HepG2 (cell line): ENCODE measurements at regions not wholly inside any gene's neighbourhood (a gene's known extent, or its start where the extent isn't known, plus 50 kb on each side); places are given as distances from the start of the nearest gene placed in this dataset.
A peak's percentile ranks its signal among the peaks of the same experiment; 100 is the strongest.

Experiments
- ATAC-seq: fragments of 200-7000 bp; cut with Tn5 transposase; 3 replicates; pipeline ENCODE4 v1.9.1; 2020; ENCODE audit warnings: mild to moderate bottlenecking, moderate library complexity
- BruUV-seq: library from RNA; stranded (reverse); fragments of 400-500 nt; replicated peaks from 2 replicates; lab custom pipeline; 2021; lab: Mats Ljungman, UMichigan
- CTCF ChIA-PET: fragments of 300-600 bp; formaldehyde crosslinking; extraction: SDS; loops from one replicate; lab custom pipeline; 2021; ENCODE audit warnings: low total read pairs, inconsistent platforms, low intra/inter-chr PET ratio; lab: Yijun Ruan, JAX
- POLR2A ChIA-PET: fragments of 350-600 bp; sonication (Branson Sonifier 250); formaldehyde crosslinking; loops from one replicate; lab custom pipeline; 2020; ENCODE audit warnings: antibody characterized with exemption, inconsistent platforms; lab: Yijun Ruan, JAX
- DNase-seq: peaks from one replicate; pipeline ENCODE4 v3.0.0-alpha.2; 2015; ENCODE audit warnings: low spot score
- FAIRE-seq: peaks from 3 replicates; lab custom pipeline; 2011; peaks lifted over from hg19 to GRCh38; lab: Jason Lieb, UNC
- H2AFZ ChIP-seq: one replicate; pipeline ENCODE4 v1.6.1; 2011; ENCODE audit warnings: low read length, inconsistent platforms
- H3K27ac ChIP-seq: fragments of 300-600 bp; 3 replicates; pipeline ENCODE4 v1.8.0; 2011; ENCODE audit warnings: mixed run types, mild to moderate bottlenecking, mixed read lengths, low read length, inconsistent platforms; ENCODE audit not compliant: insufficient read depth; ENCODE audit errors: extremely low read length
- H3K27me3 ChIP-seq, 2 experiments: fragments of 200-600 bp in 1 of 2; 2 replicates in 1 of 2; 3 replicates in 1 of 2; pipeline versions ENCODE4 v1.6.0 to v1.8.0; 2011; ENCODE audit warnings: low read length in 2 of 2, mild to moderate bottlenecking in 2 of 2, moderate library complexity in 2 of 2, inconsistent platforms in 1 of 2; ENCODE audit not compliant: insufficient read depth in 2 of 2, control insufficient read depth in 1 of 2
- H3K36me3 ChIP-seq, 2 experiments: fragments of 200-600 bp in 1 of 2; replicated peaks in 1 of 2; 2 replicates in 1 of 2; 3 replicates in 1 of 2; pipeline versions ENCODE4 v1.5.1 to v1.8.0; 2011; ENCODE audit warnings: low read length in 2 of 2, inconsistent platforms in 1 of 2; ENCODE audit not compliant: insufficient read depth in 2 of 2, control insufficient read depth in 1 of 2
- H3K4me1 ChIP-seq: 2 replicates; pipeline ENCODE4 v1.5.1; 2012; ENCODE audit warnings: low read length, inconsistent platforms; ENCODE audit not compliant: insufficient read depth
- H3K4me2 ChIP-seq: 2 replicates; pipeline ENCODE4 v1.6.0; 2011; ENCODE audit warnings: low read depth, low read length, inconsistent platforms
- H3K4me3 ChIP-seq, 3 experiments: fragments of 200-600 bp in 1 of 3; sonication (generic), shearing (Covaris generic) in 1 of 3; replicated peaks in 1 of 3; 2 replicates each; pipeline ENCODE4 v1.5.1; 2011 to 2016; ENCODE audit warnings: low read length in 3 of 3, inconsistent platforms in 2 of 3, low read depth in 2 of 3, mild to moderate bottlenecking in 2 of 3, control low read depth in 1 of 3, mixed read lengths in 1 of 3; ENCODE audit not compliant: insufficient read depth in 1 of 3
- H3K79me2 ChIP-seq: one replicate; pipeline ENCODE4 v1.6.1; 2011; ENCODE audit warnings: low read length, inconsistent platforms; ENCODE audit not compliant: insufficient read depth
- H3K9ac ChIP-seq: 2 replicates; pipeline ENCODE4 v1.6.0; 2011; ENCODE audit warnings: mild to moderate bottlenecking, low read depth, low read length, inconsistent platforms; ENCODE audit not compliant: insufficient read depth
- H3K9me3 ChIP-seq: 2 replicates; pipeline ENCODE4 v1.5.1; 2012; ENCODE audit warnings: mild to moderate bottlenecking, low read length
- H4K20me1 ChIP-seq: 2 replicates; pipeline ENCODE4 v1.6.0; 2011; ENCODE audit warnings: inconsistent platforms, mild to moderate bottlenecking, low read length, moderate library complexity; ENCODE audit not compliant: insufficient read depth
- CEBPB ChIP-seq: IDR thresholded peaks from 2 replicates; pipeline ENCODE4 v1.6.1; 2011; ENCODE audit warnings: low read depth, low read length, improper control_type of control experiment, borderline replicate concordance
- KDM5A ChIP-seq: fragments of 200-600 bp; sonication (generic); IDR thresholded peaks from 2 replicates; pipeline ENCODE4 v1.7.0; 2018; ENCODE audit warnings: antibody characterized with exemption, mild to moderate bottlenecking, low read length, borderline replicate concordance
- PCBP1 ChIP-seq: fragments of 200-400 bp; formaldehyde crosslinking; IDR thresholded peaks from 2 replicates; pipeline ENCODE4 v1.6.1; 2017; ENCODE audit warnings: mild to moderate bottlenecking, low read depth, low read length, borderline replicate concordance
- STAG1 ChIP-seq: sonication (generic); formaldehyde crosslinking; IDR thresholded peaks from 2 replicates; pipeline ENCODE4 v1.4.0; 2020; ENCODE audit warnings: missing genetic modification reagents
- ZNF615 ChIP-seq: sonication (generic); formaldehyde crosslinking; IDR thresholded peaks from 2 replicates; pipeline ENCODE4 v1.5.0; 2020; ENCODE audit warnings: mild to moderate bottlenecking, missing genetic modification reagents, borderline replicate concordance
- WGBS: methylation state at CpG from one replicate; pipeline ENCODE4 v1.1.6; 2017; ENCODE audit warnings: low lambda C conversion rate; 5-methylcytosine and 5-hydroxymethylcytosine counted together
- in situ Hi-C: cut with HindIII; loops from 2 replicates; pipeline ENCODE4 v1.10.0; 2017; ENCODE audit warnings: low pct_unique_long_range_greater_than_20kb; ENCODE audit not compliant: extremely low pct_ligation_motif_present
- intact Hi-C: fragments of 100-400 bp; cut with micrococcal nuclease; formaldehyde crosslinking; loops from one replicate; pipeline ENCODE4 v1.10.0; 2022; ENCODE audit not compliant: unreplicated experiment

DNA sequence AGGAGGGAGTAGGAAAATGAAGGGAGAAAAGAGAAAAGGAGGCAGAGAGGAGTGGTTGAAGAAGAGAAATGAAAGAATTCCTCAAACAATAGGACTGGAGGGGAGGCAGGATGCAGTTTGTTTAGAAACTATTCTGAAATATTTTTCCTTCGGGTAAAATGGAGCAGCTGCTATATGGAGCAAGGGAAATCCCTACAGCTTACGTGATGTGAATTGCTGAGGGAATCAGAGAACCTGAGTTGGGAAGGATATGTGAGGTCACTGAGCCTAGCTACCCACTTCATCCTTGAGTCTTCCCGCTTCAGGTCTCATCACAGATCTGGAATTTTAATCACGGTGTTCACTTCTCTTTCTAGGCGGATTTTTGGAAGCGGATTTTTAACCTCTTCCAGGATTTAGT lies 204.3 kb downstream of the ERCC6L2 start:
- TF ChIP-seq KDM5A = no peak
- 60% methylated on average over 6 of the region's 6 CpGs for WGBS
- Histone ChIP-seq H4K20me1 (no peaks in the 10 kb centered on the region), H2AFZ (no peak overlapping the region), H3K36me3 (no peaks in the 10 kb centered on the region), H3K27ac (no peak overlapping the region), H3K9ac (no peak overlapping the region), H3K4me2 (no peak overlapping the region), H3K4me3 (no peak overlapping the region), H3K9me3 (no peaks in the 10 kb centered on the region), H3K4me1 (no peaks in the 10 kb centered on the region), H3K27me3 (peaks cover 1 to 8% of the 10 kb centered on the region in 2 experiments; a peak in 3 of 5 replicates), H3K79me2 (no peaks in the 10 kb centered on the region)
- DNase-seq (no peak), FAIRE-seq (no peak), ATAC-seq (no peak)
- BruUV-seq = no TSS peak
- POLR2A ChIA-PET = no interaction called here
- intact Hi-C loops (no loop called here), in situ Hi-C loops (no loop called here)
- CTCF ChIA-PET = no interaction called here

DNA sequence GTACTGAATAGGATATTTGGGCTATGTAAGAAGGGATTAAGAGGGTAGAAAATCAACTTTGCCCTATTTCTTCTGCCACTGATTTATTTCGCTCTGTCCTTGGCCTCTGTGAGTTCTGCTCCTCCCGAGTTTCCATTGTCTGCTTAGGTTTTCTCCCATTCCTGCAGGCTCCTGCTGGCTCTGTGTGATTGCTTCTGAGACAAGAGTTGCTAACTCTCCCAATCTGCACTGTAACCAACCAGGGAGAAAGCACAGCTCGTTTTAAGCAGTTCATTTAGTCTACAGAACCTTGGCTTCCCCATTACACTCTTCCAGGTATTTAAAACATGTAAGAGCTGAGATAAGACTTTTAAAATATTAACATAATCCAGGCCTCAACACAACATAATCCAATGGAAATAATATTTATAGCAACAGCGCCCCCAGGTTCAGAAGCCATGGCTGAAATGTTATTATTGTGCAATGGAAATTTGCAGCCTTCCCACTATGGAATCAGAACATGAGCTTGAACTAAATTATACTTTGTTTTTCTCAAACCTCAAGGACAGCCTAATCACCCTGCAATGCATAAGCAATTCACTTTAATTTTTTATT lies 203.5 kb downstream of the ERCC6L2 start:
- H3K36me3 ChIP-seq = no peaks in the 10 kb centered on the region
- CTCF ChIA-PET = no interaction called here
- no TSS peak for BruUV-seq
- 34% methylated on average over 4 of the region's 4 CpGs for WGBS
- TF ChIP-seq ZNF615 (no peak), PCBP1 (no peak), STAG1 (CRISPR knock-in tag) (0 out of 2 replicates have a peak, but pooled peaks have one; percentile 17), CEBPB (0 out of 2 replicates have a peak, but pooled peaks have one; percentile 34)
- TF ChIP-seq, all 625 proteins: peak for 2
- Histone ChIP-seq H3K9ac (no peak overlapping the region), H3K4me3 (no peak overlapping the region), H3K79me2 (no peaks in the 10 kb centered on the region), H4K20me1 (no peaks in the 10 kb centered on the region), H3K4me1 (no peaks in the 10 kb centered on the region), H3K27ac (no peak overlapping the region), H2AFZ (no peak overlapping the region), H3K9me3 (no peaks in the 10 kb centered on the region), H3K27me3 (peaks cover 2 to 9% of the 10 kb centered on the region in 2 experiments; a peak in 3 of 5 replicates), H3K4me2 (no peak overlapping the region)
- intact Hi-C loops (no loop called here), in situ Hi-C loops (no loop called here)
- POLR2A ChIA-PET = no interaction called here
- FAIRE-seq (no peak), ATAC-seq (no peak), DNase-seq (no peak)
